HepG2 (cell line): ENCODE measurements at regions not wholly inside any gene's neighbourhood (a gene's known extent, or its start where the extent isn't known, plus 50 kb on each side); places are given as distances from the start of the nearest gene placed in this dataset.

ENCODE experiments used
- FOXK1 ChIP-seq: sonication (generic); formaldehyde crosslinking; IDR thresholded peaks from 2 replicates; pipeline ENCODE4 v1.4.0; 2020; ENCODE audit warnings: low read depth, missing genetic modification reagents, borderline replicate concordance
- HIVEP1 ChIP-seq: sonication (generic); formaldehyde crosslinking; IDR thresholded peaks from 2 replicates; pipeline ENCODE4 v1.4.0; 2020; ENCODE audit warnings: mild to moderate bottlenecking, missing genetic modification reagents
- POLR2G ChIP-seq: fragments of 200-400 bp; formaldehyde crosslinking; IDR thresholded peaks from 2 replicates; pipeline ENCODE4 v1.6.1; 2018; ENCODE audit warnings: mild to moderate bottlenecking, low read depth, low read length, moderate library complexity
- SPEN ChIP-seq: sonication (generic); formaldehyde crosslinking; IDR thresholded peaks from 2 replicates; pipeline ENCODE4 v1.5.1; 2020; ENCODE audit warnings: low read depth, mild to moderate bottlenecking, missing genetic modification reagents
- ZNF331 ChIP-seq: sonication (generic); formaldehyde crosslinking; IDR thresholded peaks from 2 replicates; pipeline ENCODE4 v1.4.0; 2020; ENCODE audit warnings: missing genetic modification reagents
- ZNF839 ChIP-seq: sonication (generic); formaldehyde crosslinking; IDR thresholded peaks from 2 replicates; pipeline ENCODE4 v1.4.0; 2020; ENCODE audit warnings: missing genetic modification reagents, mild to moderate bottlenecking, borderline replicate concordance
- ZNF891 ChIP-seq: sonication (generic); formaldehyde crosslinking; IDR thresholded peaks from 2 replicates; pipeline ENCODE4 v1.5.0; 2020; ENCODE audit warnings: mild to moderate bottlenecking, missing genetic modification reagents
- ZSCAN21 ChIP-seq: sonication (generic); formaldehyde crosslinking; IDR thresholded peaks from 2 replicates; pipeline ENCODE4 v1.8.0; 2022; ENCODE audit warnings: mild to moderate bottlenecking, missing genetic modification reagents, moderate library complexity, borderline replicate concordance
- TF ChIP-seq, protein P1 (sequence below): sonication (generic); formaldehyde crosslinking; IDR thresholded peaks from 2 replicates; pipeline ENCODE4 v1.5.1; 2020; ENCODE audit warnings: mild to moderate bottlenecking, missing genetic modification reagents, borderline replicate concordance
- TF ChIP-seq, protein P2 (sequence below): sonication (generic); formaldehyde crosslinking; IDR thresholded peaks from 2 replicates; pipeline ENCODE4 v1.4.0; 2020; ENCODE audit warnings: missing genetic modification reagents, borderline replicate concordance
- TF ChIP-seq, protein P3 (sequence below): sonication (generic); formaldehyde crosslinking; conservative IDR thresholded peaks from 2 replicates; pipeline ENCODE4 v1.4.0; 2020; ENCODE audit warnings: missing genetic modification reagents
- TF ChIP-seq, protein P4 (sequence below): sonication (generic); formaldehyde crosslinking; IDR thresholded peaks from 2 replicates; pipeline ENCODE4 v1.8.0; 2022; ENCODE audit warnings: mild to moderate bottlenecking, missing genetic modification reagents
- TF ChIP-seq, protein P5 (sequence below): sonication (generic); formaldehyde crosslinking; IDR thresholded peaks from 2 replicates; pipeline ENCODE4 v1.5.1; 2020; ENCODE audit warnings: mild to moderate bottlenecking, missing genetic modification reagents, borderline replicate concordance
- TF ChIP-seq, protein P6 (sequence below): sonication (generic); formaldehyde crosslinking; IDR thresholded peaks from 2 replicates; pipeline ENCODE4 v1.9.0; 2022; ENCODE audit warnings: missing genetic modification reagents, mild to moderate bottlenecking, borderline replicate concordance

DNA sequence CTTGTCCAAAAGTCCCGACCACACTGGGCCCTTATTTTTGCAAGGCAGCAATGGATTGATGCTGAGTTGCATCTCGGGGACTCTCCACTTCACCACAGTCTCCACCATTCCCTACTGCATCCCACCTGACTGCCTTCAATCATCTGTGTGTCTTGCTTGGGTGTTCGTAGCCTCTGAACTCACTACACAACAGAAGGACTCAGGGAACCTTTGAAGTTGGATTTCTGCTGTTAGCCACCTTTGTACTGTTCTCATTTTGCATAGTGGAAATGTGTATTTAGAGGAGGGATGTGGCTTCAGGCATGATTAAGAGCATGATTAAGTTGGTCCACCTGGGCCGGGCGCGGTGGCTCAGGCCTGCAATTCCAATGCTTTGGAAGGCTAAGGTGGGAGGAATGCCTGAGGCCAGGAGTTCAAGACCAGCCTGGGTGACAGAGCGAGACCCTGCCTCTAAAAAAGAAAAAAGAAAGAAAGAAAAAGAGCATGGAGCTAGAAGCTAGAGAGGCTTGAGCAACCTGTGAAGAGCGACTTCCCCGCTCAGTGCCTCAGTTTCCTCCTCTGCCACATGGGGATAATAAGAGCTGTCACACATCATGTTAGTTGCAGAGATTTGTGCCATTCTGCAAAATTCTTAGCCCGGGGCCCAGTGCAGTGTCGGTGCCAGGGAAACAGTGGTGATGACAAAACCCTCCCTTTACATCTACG is 121.3 kb upstream of the PTPN1 start (continued):
- TF ChIP-seq, protein P1, sequence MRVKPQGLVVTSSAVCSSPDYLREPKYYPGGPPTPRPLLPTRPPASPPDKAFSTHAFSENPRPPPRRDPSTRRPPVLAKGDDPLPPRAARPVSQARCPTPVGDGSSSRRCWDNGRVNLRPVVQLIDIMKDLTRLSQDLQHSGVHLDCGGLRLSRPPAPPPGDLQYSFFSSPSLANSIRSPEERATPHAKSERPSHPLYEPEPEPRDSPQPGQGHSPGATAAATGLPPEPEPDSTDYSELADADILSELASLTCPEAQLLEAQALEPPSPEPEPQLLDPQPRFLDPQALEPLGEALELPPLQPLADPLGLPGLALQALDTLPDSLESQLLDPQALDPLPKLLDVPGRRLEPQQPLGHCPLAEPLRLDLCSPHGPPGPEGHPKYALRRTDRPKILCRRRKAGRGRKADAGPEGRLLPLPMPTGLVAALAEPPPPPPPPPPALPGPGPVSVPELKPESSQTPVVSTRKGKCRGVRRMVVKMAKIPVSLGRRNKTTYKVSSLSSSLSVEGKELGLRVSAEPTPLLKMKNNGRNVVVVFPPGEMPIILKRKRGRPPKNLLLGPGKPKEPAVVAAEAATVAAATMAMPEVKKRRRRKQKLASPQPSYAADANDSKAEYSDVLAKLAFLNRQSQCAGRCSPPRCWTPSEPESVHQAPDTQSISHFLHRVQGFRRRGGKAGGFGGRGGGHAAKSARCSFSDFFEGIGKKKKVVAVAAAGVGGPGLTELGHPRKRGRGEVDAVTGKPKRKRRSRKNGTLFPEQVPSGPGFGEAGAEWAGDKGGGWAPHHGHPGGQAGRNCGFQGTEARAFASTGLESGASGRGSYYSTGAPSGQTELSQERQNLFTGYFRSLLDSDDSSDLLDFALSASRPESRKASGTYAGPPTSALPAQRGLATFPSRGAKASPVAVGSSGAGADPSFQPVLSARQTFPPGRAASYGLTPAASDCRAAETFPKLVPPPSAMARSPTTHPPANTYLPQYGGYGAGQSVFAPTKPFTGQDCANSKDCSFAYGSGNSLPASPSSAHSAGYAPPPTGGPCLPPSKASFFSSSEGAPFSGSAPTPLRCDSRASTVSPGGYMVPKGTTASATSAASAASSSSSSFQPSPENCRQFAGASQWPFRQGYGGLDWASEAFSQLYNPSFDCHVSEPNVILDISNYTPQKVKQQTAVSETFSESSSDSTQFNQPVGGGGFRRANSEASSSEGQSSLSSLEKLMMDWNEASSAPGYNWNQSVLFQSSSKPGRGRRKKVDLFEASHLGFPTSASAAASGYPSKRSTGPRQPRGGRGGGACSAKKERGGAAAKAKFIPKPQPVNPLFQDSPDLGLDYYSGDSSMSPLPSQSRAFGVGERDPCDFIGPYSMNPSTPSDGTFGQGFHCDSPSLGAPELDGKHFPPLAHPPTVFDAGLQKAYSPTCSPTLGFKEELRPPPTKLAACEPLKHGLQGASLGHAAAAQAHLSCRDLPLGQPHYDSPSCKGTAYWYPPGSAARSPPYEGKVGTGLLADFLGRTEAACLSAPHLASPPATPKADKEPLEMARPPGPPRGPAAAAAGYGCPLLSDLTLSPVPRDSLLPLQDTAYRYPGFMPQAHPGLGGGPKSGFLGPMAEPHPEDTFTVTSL, result peak; percentile 66; the same call in 1 of the 2 replicates
- TF ChIP-seq, protein P2, sequence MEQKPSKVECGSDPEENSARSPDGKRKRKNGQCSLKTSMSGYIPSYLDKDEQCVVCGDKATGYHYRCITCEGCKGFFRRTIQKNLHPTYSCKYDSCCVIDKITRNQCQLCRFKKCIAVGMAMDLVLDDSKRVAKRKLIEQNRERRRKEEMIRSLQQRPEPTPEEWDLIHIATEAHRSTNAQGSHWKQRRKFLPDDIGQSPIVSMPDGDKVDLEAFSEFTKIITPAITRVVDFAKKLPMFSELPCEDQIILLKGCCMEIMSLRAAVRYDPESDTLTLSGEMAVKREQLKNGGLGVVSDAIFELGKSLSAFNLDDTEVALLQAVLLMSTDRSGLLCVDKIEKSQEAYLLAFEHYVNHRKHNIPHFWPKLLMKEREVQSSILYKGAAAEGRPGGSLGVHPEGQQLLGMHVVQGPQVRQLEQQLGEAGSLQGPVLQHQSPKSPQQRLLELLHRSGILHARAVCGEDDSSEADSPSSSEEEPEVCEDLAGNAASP, result peak; percentile 90; the same call in 1 of the 2 replicates
- TF ChIP-seq, protein P3, sequence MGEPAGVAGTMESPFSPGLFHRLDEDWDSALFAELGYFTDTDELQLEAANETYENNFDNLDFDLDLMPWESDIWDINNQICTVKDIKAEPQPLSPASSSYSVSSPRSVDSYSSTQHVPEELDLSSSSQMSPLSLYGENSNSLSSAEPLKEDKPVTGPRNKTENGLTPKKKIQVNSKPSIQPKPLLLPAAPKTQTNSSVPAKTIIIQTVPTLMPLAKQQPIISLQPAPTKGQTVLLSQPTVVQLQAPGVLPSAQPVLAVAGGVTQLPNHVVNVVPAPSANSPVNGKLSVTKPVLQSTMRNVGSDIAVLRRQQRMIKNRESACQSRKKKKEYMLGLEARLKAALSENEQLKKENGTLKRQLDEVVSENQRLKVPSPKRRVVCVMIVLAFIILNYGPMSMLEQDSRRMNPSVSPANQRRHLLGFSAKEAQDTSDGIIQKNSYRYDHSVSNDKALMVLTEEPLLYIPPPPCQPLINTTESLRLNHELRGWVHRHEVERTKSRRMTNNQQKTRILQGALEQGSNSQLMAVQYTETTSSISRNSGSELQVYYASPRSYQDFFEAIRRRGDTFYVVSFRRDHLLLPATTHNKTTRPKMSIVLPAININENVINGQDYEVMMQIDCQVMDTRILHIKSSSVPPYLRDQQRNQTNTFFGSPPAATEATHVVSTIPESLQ (CRISPR knock-in tag), result no peak
- TF ChIP-seq ZNF839, result no peak
- TF ChIP-seq ZSCAN21 (CRISPR knock-in tag), result peak; percentile 81
- TF ChIP-seq POLR2G, result peak; percentile 3; the same call in 1 of the 2 replicates
- TF ChIP-seq SPEN, result no peak
- TF ChIP-seq, protein P4, sequence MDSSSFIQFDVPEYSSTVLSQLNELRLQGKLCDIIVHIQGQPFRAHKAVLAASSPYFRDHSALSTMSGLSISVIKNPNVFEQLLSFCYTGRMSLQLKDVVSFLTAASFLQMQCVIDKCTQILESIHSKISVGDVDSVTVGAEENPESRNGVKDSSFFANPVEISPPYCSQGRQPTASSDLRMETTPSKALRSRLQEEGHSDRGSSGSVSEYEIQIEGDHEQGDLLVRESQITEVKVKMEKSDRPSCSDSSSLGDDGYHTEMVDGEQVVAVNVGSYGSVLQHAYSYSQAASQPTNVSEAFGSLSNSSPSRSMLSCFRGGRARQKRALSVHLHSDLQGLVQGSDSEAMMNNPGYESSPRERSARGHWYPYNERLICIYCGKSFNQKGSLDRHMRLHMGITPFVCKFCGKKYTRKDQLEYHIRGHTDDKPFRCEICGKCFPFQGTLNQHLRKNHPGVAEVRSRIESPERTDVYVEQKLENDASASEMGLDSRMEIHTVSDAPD (CRISPR knock-in tag), result no peak; the same call in 1 of the 2 replicates
- peak; percentile 92 for TF ChIP-seq ZNF331 (CRISPR knock-in tag)
- TF ChIP-seq HIVEP1 (CRISPR knock-in tag), result peak; percentile 38; the same call in 1 of the 2 replicates
- TF ChIP-seq, protein P5, sequence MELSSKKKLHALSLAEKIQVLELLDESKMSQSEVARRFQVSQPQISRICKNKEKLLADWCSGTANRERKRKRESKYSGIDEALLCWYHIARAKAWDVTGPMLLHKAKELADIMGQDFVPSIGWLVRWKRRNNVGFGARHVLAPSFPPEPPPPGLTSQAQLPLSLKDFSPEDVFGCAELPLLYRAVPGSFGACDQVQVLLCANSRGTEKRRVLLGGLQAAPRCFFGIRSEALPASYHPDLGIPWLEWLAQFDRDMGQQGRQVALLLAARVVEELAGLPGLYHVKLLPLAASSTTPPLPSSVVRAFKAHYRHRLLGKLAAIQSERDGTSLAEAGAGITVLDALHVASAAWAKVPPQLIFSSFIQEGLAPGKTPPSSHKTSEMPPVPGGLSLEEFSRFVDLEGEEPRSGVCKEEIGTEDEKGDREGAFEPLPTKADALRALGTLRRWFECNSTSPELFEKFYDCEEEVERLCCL (CRISPR knock-in tag), result no peak
- TF ChIP-seq FOXK1 (CRISPR knock-in tag), result peak; percentile 72
- TF ChIP-seq ZNF891 (CRISPR knock-in tag), result no peak
- TF ChIP-seq, protein P6, sequence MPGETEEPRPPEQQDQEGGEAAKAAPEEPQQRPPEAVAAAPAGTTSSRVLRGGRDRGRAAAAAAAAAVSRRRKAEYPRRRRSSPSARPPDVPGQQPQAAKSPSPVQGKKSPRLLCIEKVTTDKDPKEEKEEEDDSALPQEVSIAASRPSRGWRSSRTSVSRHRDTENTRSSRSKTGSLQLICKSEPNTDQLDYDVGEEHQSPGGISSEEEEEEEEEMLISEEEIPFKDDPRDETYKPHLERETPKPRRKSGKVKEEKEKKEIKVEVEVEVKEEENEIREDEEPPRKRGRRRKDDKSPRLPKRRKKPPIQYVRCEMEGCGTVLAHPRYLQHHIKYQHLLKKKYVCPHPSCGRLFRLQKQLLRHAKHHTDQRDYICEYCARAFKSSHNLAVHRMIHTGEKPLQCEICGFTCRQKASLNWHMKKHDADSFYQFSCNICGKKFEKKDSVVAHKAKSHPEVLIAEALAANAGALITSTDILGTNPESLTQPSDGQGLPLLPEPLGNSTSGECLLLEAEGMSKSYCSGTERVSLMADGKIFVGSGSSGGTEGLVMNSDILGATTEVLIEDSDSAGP (CRISPR knock-in tag), result peak; percentile 39; the same call in 1 of the 2 replicates
